Left ventricle myocardium inferior (tissue), 1 donor: ENCODE measurements at regions not wholly inside any gene's neighbourhood (a gene's known extent, or its start where the extent isn't known, plus 50 kb on each side); places are given as distances from the start of the nearest gene placed in this dataset.
A peak's percentile ranks its signal among the peaks of the same experiment; 100 is the strongest.

Experiments
- DNase-seq: peaks from one replicate; pipeline ENCODE4 v3.0.0-alpha.2; 2020
- H3K27ac ChIP-seq: fragments of 200-600 bp; replicated peaks from 2 replicates; pipeline ENCODE4 v1.8.0; 2021
- H3K27me3 ChIP-seq: fragments of 200-600 bp; 2 replicates; pipeline ENCODE4 v1.8.0; 2021; ENCODE audit warnings: low read depth
- H3K36me3 ChIP-seq: fragments of 200-600 bp; 2 replicates; pipeline ENCODE4 v1.8.0; 2021
- H3K4me1 ChIP-seq: fragments of 200-600 bp; 2 replicates; pipeline ENCODE4 v1.8.0; 2021
- H3K4me3 ChIP-seq: fragments of 200-600 bp; 2 replicates; pipeline ENCODE4 v1.8.0; 2021; ENCODE audit warnings: mild to moderate bottlenecking, moderate library complexity
- H3K9me3 ChIP-seq: fragments of 200-600 bp; replicated peaks from 2 replicates; pipeline ENCODE4 v1.8.0; 2021
- CTCF ChIP-seq: fragments of 200-600 bp; IDR thresholded peaks from 2 replicates; pipeline ENCODE4 v1.8.0; 2021; ENCODE audit warnings: antibody characterized with exemption, mild to moderate bottlenecking, borderline replicate concordance
- intact Hi-C: fragments of 100-400 bp; cut with micrococcal nuclease; formaldehyde crosslinking; loops from one replicate; pipeline ENCODE4 v1.11.0; 2022
- donor health status: DM: no; HTN: yes; CAD: no; lungs with severe emphysema.

GRCh38 chr5:81859624-81860023 lies 108.7 kb upstream of the SSBP2 start:
- H3K27me3 ChIP-seq = no peaks in the 10 kb centered on the region
- H3K4me1 ChIP-seq = peaks cover 34% of the 10 kb centered on the region
- H3K36me3 ChIP-seq = no peaks in the 10 kb centered on the region
- DNase-seq = no peak
- H3K27ac ChIP-seq = no peak overlapping the region
- H3K9me3 ChIP-seq = no peaks in the 10 kb centered on the region
- intact Hi-C loops = loop anchor here (10.0 kb wide), 1 partner anchor 115 kb away; the partner anchor contains the start of gene ATG10
- H3K4me3 ChIP-seq = no peak overlapping the region
- no peak for TF ChIP-seq CTCF

GRCh38 chr5:81856948-81857928 lies 106.3 kb upstream of the SSBP2 start:
- Histone ChIP-seq H3K36me3 (no peaks in the 10 kb centered on the region), H3K27me3 (no peaks in the 10 kb centered on the region), H3K4me1 (peaks cover 56% of the 10 kb centered on the region), H3K9me3 (no peaks in the 10 kb centered on the region), H3K27ac (peak overlapping the region; percentile 99), H3K4me3 (peak overlapping the region; percentile 46)
- peak; percentile 86 for DNase-seq
- intact Hi-C loops = loop anchor here (10.0 kb wide), 1 partner anchor 118 kb away; the partner anchor contains the start of gene ATG10
- TF ChIP-seq CTCF = peak; percentile 55

GRCh38 chr5:81855591-81855990 lies 104.7 kb upstream of the SSBP2 start:
- peaks cover 67% of the 10 kb centered on the region for H3K4me1 ChIP-seq
- no peaks in the 10 kb centered on the region for H3K9me3 ChIP-seq
- TF ChIP-seq CTCF = no peak
- H3K27ac ChIP-seq = peak overlapping the region; percentile 99
- H3K27me3 ChIP-seq = no peaks in the 10 kb centered on the region
- DNase-seq = no peak
- H3K4me3 ChIP-seq = no peak overlapping the region
- no peaks in the 10 kb centered on the region for H3K36me3 ChIP-seq
- intact Hi-C loops = loop anchor here (10.0 kb wide), 1 partner anchor 119 kb away; the partner anchor contains the start of gene ATG10

- Histone ChIP-seq H3K36me3 (no peaks in the 10 kb centered on the region), H3K4me3 (no peak overlapping the region), H3K9me3 (no peaks in the 10 kb centered on the region), H3K27ac (peak overlapping the region; percentile 99), H3K4me1 (peaks cover 74% of the 10 kb centered on the region), H3K27me3 (no peaks in the 10 kb centered on the region)
- TF ChIP-seq CTCF = no peak
- DNase-seq = no peak
- intact Hi-C loops = loop anchor here (5.0 to 10.0 kb wide), 2 partner anchors 120 to 348 kb away; partner anchors contain the start of gene ATG10
Observed at GRCh38 chr5:81854915-81855314, 104.0 kb upstream of the SSBP2 start.

DNA sequence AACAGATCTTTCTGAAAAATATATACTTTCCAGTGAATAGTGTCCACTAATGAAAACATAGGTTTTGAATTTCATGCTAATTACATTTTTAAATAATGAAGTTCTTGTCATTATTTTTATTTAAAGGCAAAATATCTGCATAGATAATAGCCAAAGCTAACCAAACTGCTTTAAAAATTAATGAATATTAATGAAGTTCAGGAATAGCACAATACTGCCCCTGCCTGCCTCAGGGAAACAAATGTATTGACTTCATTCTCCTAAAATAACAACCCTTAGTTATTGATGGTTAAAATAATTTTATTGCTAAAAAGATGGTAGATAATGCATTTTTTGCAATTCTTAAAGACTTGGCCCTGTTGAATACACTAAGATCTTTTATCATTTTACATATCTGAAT lies 103.6 kb upstream of the SSBP2 start:
- no peak for DNase-seq
- no peak overlapping the region for H3K4me3 ChIP-seq
- peaks cover 78% of the 10 kb centered on the region for H3K4me1 ChIP-seq
- H3K27me3 ChIP-seq = no peaks in the 10 kb centered on the region
- TF ChIP-seq CTCF = peak; percentile 37
- intact Hi-C loops = loop anchor here (5.0 to 10.0 kb wide), 2 partner anchors 120 to 347 kb away; partner anchors contain the start of gene ATG10
- H3K36me3 ChIP-seq = no peaks in the 10 kb centered on the region
- peak overlapping the region; percentile 99 for H3K27ac ChIP-seq
- no peaks in the 10 kb centered on the region for H3K9me3 ChIP-seq
